Keratinocyte (primary cell): ENCODE measurements at regions not wholly inside any gene's neighbourhood (a gene's known extent, or its start where the extent isn't known, plus 50 kb on each side); places are given as distances from the start of the nearest gene placed in this dataset.

ENCODE experiments used
- EZH2 ChIP-seq: IDR thresholded peaks from one replicate; pipeline ENCODE4 v1.6.1; 2012; ENCODE audit warnings: inconsistent platforms, mild to moderate bottlenecking, low read length, moderate library complexity
- TF ChIP-seq, protein P1 (sequence below), 3 experiments: IDR thresholded peaks in 1 of 3; conservative IDR thresholded peaks in 1 of 3; optimal IDR thresholded peaks in 1 of 3; 2 replicates in 2 of 3; 3 replicates in 1 of 3; pipeline versions ENCODE3 to v1.5.1; 2011; ENCODE audit warnings: low read length in 3 of 3, mild to moderate bottlenecking in 3 of 3, moderate library complexity in 2 of 3, control low read depth in 1 of 3, inconsistent platforms in 1 of 3; ENCODE audit not compliant: insufficient read depth in 2 of 3; ENCODE audit errors: extremely low read depth in 1 of 3

DNA sequence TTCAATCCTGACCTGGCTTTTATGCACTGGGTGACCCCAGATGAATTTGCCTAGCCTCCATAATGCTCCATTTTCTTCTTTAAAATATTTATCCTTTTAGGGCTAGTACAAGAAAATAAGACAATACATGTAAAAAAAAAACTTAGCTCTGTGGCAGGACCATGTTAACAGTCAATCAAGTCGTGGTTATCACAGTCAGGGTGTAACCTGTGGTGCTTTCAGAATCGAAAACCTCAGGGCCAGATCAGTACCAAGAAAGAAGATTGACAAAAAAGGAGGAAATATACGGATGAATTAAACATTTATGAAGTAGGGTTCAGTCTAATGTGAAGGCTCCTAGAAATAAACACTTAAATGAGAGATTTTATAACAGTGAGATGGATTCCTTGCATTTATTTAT is 347.2 kb upstream of the MAF start:
- TF ChIP-seq, protein P1, sequence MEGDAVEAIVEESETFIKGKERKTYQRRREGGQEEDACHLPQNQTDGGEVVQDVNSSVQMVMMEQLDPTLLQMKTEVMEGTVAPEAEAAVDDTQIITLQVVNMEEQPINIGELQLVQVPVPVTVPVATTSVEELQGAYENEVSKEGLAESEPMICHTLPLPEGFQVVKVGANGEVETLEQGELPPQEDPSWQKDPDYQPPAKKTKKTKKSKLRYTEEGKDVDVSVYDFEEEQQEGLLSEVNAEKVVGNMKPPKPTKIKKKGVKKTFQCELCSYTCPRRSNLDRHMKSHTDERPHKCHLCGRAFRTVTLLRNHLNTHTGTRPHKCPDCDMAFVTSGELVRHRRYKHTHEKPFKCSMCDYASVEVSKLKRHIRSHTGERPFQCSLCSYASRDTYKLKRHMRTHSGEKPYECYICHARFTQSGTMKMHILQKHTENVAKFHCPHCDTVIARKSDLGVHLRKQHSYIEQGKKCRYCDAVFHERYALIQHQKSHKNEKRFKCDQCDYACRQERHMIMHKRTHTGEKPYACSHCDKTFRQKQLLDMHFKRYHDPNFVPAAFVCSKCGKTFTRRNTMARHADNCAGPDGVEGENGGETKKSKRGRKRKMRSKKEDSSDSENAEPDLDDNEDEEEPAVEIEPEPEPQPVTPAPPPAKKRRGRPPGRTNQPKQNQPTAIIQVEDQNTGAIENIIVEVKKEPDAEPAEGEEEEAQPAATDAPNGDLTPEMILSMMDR (optimal IDR thresholded peaks at IDR 0.05 in 1 of 3, IDR thresholded peaks at IDR 0.05 in 1 of 3, conservative IDR thresholded peaks at IDR 0.05 in 1 of 3; ENCODE audit: extremely low read depth in 1 of 3, insufficient read depth in 2 of 3, low read length in 3 of 3), result no peak
- TF ChIP-seq EZH2, result no peak
